Right cardiac atrium (tissue), 5 donors: ENCODE measurements at regions not wholly inside any gene's neighbourhood (a gene's known extent, or its start where the extent isn't known, plus 50 kb on each side); places are given as distances from the start of the nearest gene placed in this dataset.

Experiments used
- ATAC-seq, 2 donors: fragments of 200-7000 bp; cut with Tn5 transposase; one replicate each; pipeline versions ENCODE4 v1.8.0 to v1.9.1; 2020; ENCODE audit warnings: moderate library complexity in 2 of 2, mild to moderate bottlenecking in 1 of 2
- DNase-seq, 3 donors: peaks; one replicate each; pipeline ENCODE4 v3.0.0-alpha.2; 2020
- H3K27ac ChIP-seq: one replicate; pipeline ENCODE4 v1.5.1; 2013; ENCODE audit warnings: mild to moderate bottlenecking, low read length, control low read depth, moderate library complexity
- H3K27me3 ChIP-seq: one replicate; pipeline ENCODE4 v1.6.1; 2013; ENCODE audit not compliant: control insufficient read depth, insufficient read depth
- H3K4me1 ChIP-seq: one replicate; pipeline ENCODE4 v1.6.1; 2013; ENCODE audit warnings: low read length; ENCODE audit not compliant: control insufficient read depth, insufficient read depth
- H3K4me3 ChIP-seq: one replicate; pipeline ENCODE4 v1.5.1; 2013; ENCODE audit warnings: low read length, control low read depth
- H3K9me3 ChIP-seq: one replicate; pipeline ENCODE4 v1.6.1; 2013; ENCODE audit warnings: low read length; ENCODE audit not compliant: control insufficient read depth
- WGBS: extraction: QIAGEN DNeasy Blood & Tissue Kit; methylation state at CpG from one replicate; pipeline ENCODE4 v1.1.7; 2013; 5-methylcytosine and 5-hydroxymethylcytosine counted together
- intact Hi-C, 4 donors: fragments of 100-400 bp; cut with DNase I; formaldehyde crosslinking; loops; one replicate each; pipeline versions ENCODE4 v1.11.0 to v1.14.0; 2022 to 2023
- donor health status: healthy with polysubstance abuse.
- donor health status: DM: no; HTN: yes; CAD: no.
- donor health status: DM: no; HTN: no; CAD: no.
- donor health status: DM: no; HTN: yes; CAD: no; lungs with severe emphysema.
- donor health status: DM: yes; HTN: yes; CAD: no.

DNA sequence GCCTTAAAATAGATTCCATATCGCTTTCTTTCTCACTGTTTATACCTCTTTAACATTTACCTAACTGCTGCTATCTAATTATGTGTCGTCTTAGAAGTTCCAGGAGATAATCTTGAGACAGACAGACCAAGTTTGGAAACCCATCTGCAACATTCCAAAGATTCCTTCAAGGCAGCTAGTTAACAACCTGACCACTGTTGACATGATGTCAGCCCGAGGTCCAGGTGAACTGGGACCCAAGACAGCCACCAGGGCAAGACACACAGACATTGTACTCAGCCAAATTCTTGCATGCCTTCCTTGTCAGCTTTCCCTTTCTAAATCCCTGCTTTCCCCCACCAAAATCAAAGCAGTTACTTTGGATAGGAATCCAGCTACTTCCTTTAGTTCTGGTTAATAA, 1476.5 kb upstream of the PRR20A start:
- no peaks in the 10 kb centered on the region for H3K27me3 ChIP-seq
- no peaks in the 10 kb centered on the region for H3K9me3 ChIP-seq
- 47% methylated on average over 3 of the region's 3 CpGs for WGBS
- H3K4me3 ChIP-seq: no peak overlapping the region
- H3K4me1 ChIP-seq: no peaks in the 10 kb centered on the region
- H3K27ac ChIP-seq: no peak overlapping the region
- ATAC-seq (no peak), DNase-seq (no peak)
- intact Hi-C loops: no loop called here

DNA sequence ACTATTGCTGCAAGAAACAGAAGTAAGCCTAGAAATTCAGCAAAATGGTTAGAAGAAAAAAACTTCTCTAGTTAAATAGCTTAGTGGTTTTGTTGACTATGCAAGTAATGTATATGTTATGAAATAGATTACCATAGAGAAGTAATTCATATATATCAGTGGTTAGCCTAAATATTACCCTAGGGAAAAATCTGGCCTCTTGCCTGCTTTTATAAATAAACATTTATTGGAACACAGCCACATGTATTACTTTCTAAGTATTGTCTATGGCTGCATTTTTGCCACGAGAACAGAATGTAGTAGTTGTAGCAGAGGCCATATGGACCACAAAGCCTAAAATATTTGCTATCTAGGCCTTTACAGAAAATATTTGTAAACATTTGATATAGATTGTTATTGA, 1471.7 kb upstream of the PRR20A start:
- Histone ChIP-seq H3K27ac (no peak overlapping the region), H3K4me3 (no peak overlapping the region), H3K4me1 (no peaks in the 10 kb centered on the region), H3K27me3 (no peaks in the 10 kb centered on the region), H3K9me3 (no peaks in the 10 kb centered on the region)
- DNase-seq (no peak), ATAC-seq (no peak)
- 36% methylated on average over 1 of the region's 1 CpG for WGBS
- intact Hi-C loops: no loop called here

DNA sequence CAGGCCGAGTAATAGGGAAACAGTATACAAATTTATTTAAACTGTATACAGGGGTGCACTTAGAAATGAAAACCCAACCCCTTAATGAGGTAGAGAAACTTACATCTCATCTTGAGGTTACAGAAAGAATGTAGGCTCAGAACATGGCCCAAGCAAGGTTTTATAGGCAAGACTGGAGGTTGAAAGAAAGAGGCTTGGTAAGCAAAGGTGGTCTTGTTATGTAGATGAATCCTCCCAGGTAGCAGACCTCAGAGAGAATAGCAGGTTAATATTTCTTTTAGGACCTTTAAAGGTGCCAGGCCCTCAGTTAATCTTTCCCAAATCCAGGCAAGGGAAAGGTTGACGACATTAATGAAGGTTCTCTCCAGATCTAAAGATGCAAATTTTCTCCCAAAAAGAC, 1466.8 kb upstream of the PRR20A start:
- DNase-seq (no peak), ATAC-seq (no peak)
- intact Hi-C loops: no loop called here
- Histone ChIP-seq H3K27me3 (no peaks in the 10 kb centered on the region), H3K4me3 (no peak overlapping the region), H3K27ac (no peak overlapping the region), H3K4me1 (no peaks in the 10 kb centered on the region), H3K9me3 (no peaks in the 10 kb centered on the region)
- 92% methylated on average over 2 of the region's 2 CpGs for WGBS

DNA sequence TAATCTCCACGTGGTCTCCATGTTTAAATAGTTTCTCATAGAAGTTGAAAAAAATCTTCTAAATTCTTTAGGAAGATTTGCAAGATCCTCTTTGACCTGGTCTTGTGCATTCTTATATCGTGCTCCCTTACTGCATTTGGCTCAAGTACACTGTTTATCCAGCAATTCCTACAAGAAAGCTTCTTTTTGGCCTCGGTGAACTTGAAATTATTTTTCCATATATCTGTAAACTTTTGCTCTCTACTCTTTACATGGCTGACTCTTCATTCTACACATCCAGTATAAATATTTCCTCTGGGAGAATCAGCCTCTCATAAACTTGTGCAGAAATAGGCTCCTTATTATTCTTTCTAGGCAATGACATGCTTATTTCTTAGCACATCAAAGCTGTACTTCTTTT, 1457.9 kb upstream of the PRR20A start:
- DNase-seq: no peak
- no peak for ATAC-seq
- Histone ChIP-seq H3K4me3 (no peak overlapping the region), H3K27ac (no peak overlapping the region), H3K4me1 (no peaks in the 10 kb centered on the region), H3K9me3 (no peaks in the 10 kb centered on the region), H3K27me3 (no peaks in the 10 kb centered on the region)
- intact Hi-C loops: no loop called here
- WGBS: 62% methylated on average over 3 of the region's 3 CpGs

DNA sequence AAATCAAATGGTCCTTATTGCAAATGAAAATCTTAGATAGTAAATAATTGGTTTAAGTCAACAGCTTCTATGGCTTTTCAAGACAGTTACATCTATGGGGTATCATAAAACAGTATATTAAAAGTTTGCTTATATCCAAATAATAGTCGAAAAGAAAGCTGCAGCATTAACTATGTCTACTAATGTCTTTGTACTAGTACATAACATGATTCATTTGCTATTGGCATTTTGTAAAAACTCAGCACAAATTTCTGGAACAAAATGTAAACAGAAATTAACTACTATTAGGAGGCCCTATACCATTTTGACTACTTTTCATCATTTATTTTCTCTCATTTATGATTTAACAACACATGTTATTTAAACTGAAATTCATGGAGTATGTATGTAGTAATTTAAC, 1435.2 kb upstream of the PRR20A start:
- Histone ChIP-seq H3K4me3 (no peak overlapping the region), H3K9me3 (no peaks in the 10 kb centered on the region), H3K27ac (no peak overlapping the region), H3K27me3 (no peaks in the 10 kb centered on the region), H3K4me1 (no peaks in the 10 kb centered on the region)
- WGBS: 63% methylated on average over 1 of the region's 1 CpG
- ATAC-seq: no peak
- intact Hi-C loops: no loop called here
- no peak for DNase-seq

DNA sequence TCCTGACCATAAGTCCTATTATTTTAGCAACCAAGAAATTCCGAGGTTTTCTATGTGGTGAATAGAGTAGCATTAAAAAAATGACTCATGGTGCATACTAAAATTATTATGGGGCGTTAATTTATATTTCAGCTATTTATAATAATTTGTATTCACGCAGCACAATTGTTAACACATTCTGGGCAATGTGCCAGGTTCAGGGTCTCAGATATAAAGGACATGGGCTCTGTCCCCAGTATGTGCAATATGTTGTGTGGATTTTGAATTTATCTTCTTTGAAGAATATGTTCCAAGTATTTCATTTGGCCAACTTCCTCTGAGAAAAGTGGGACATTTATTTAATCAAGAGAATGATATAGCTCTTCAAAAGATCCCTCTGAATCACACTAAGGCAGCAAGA, 1434.7 kb upstream of the PRR20A start:
- no peak overlapping the region for H3K27ac ChIP-seq
- intact Hi-C loops: no loop called here
- no peak for DNase-seq
- ATAC-seq: no peak
- WGBS: 23% methylated on average over 3 of the region's 3 CpGs
- no peak overlapping the region for H3K4me3 ChIP-seq
- no peaks in the 10 kb centered on the region for H3K4me1 ChIP-seq
- no peaks in the 10 kb centered on the region for H3K27me3 ChIP-seq
- H3K9me3 ChIP-seq: no peaks in the 10 kb centered on the region

DNA sequence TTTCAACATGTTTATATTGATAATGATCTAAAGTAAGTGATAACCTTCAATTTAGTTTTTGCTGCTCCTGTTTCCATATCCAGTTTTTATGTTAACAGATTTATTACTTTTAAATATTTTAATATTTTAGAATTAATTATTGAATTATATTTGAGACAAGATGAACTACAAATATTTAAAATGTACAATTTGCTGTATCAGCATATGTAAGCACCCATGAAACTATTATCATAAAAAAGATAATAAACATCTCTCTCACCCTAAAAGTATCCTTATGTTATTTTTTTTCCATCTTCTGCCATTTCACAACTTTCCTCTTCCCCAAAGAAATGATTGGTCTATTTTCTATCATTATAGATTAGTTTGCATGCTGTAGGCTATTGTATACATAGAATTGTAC, 1426.6 kb upstream of the PRR20A start:
- no peak overlapping the region for H3K4me3 ChIP-seq
- no peaks in the 10 kb centered on the region for H3K4me1 ChIP-seq
- intact Hi-C loops: no loop called here
- ATAC-seq (no peak), DNase-seq (no peak)
- no peak overlapping the region for H3K27ac ChIP-seq
- no peaks in the 10 kb centered on the region for H3K9me3 ChIP-seq
- no peaks in the 10 kb centered on the region for H3K27me3 ChIP-seq

DNA sequence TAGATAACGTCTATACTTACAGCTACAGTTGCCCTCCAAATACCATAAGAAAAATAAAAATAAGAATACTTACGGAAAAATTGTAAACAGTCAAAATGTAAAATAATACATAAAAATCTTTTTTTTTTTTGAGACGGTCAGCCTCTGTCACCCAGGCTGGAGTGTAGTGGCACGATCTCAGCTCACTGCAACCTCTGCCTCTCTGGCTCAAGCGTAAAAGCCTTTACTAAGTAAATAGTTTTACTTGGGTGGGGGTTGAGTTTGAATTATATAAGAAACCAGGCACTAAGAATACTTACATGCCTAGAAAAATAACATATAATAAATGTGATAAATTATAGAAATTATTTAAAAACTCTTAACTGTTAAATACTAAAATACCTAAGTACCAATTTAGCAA, 1413.0 kb upstream of the PRR20A start:
- Histone ChIP-seq H3K27me3 (no peaks in the 10 kb centered on the region), H3K27ac (no peak overlapping the region), H3K4me1 (no peaks in the 10 kb centered on the region), H3K9me3 (no peaks in the 10 kb centered on the region), H3K4me3 (no peak overlapping the region)
- intact Hi-C loops: no loop called here
- ATAC-seq (no peak), DNase-seq (no peak)
- 79% methylated on average over 5 of the region's 5 CpGs for WGBS

DNA sequence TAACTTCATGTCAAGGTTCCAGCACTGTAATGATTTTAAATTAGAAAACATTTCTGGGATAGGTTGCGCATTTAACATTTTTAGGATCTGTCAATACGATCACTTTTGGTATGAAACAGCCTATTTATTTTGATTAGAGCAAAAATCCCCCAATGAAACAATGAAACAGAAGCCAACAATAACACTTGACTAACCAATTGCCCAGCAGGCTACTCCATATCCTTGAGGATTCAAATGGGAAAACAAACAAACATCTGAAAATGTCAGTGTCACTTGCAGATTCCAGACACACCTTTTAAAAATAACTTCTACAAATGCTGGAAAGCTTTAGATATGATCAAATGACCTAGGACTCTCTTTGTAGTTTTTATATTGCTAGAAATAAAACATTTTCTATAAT, 1412.5 kb upstream of the PRR20A start:
- no peak for ATAC-seq
- Histone ChIP-seq H3K27me3 (no peaks in the 10 kb centered on the region), H3K9me3 (no peaks in the 10 kb centered on the region), H3K27ac (no peak overlapping the region), H3K4me3 (no peak overlapping the region), H3K4me1 (no peaks in the 10 kb centered on the region)
- intact Hi-C loops: no loop called here
- DNase-seq: no peak
- WGBS: 77% methylated on average over 2 of the region's 2 CpGs

DNA sequence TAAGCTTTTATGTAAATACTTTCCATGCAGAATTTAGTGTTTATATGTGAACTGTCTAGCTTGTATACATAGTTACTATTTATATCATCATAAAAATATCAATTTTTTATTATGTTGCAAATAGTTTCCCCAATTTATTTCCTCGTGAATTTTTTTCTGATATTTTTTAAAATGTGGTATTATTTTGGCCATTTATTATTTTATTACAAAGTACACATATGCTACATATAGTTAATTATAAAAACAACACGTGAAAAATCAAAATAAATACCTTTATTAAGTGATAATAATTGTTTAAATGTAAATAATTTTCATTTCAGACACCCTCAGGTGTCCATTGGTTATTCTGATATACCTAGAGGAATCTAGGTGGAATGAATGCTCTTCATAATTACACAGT, 1394.9 kb upstream of the PRR20A start:
- Histone ChIP-seq H3K27me3 (no peaks in the 10 kb centered on the region), H3K4me1 (no peaks in the 10 kb centered on the region), H3K4me3 (no peak overlapping the region), H3K27ac (no peak overlapping the region), H3K9me3 (no peaks in the 10 kb centered on the region)
- no peak for DNase-seq
- ATAC-seq: no peak
- intact Hi-C loops: no loop called here
- 55% methylated on average over 2 of the region's 2 CpGs for WGBS

DNA sequence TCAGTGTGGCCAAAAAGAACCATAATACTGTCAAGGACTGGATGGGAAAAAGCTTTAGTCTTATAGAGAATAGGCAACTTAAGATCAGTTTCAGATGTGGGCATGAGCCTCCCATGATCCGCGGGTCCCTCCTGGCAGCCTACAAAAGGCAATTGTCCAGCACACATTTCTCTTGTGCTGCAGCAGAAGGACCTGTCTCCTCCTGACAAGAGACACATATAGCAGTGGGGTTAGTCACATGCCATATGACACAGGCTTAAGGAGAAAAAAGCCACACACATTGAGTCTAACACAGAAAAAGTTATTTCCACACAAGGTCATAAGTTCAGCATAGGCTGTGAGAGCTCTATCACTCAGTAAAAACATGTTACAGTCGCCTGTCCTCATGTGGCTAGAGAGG, 1378.7 kb upstream of the PRR20A start:
- H3K9me3 ChIP-seq: no peaks in the 10 kb centered on the region
- DNase-seq (no peak), ATAC-seq (no peak)
- no peak overlapping the region for H3K27ac ChIP-seq
- WGBS: 77% methylated on average over 3 of the region's 3 CpGs
- H3K4me1 ChIP-seq: no peaks in the 10 kb centered on the region
- H3K4me3 ChIP-seq: no peak overlapping the region
- intact Hi-C loops: no loop called here
- no peaks in the 10 kb centered on the region for H3K27me3 ChIP-seq

DNA sequence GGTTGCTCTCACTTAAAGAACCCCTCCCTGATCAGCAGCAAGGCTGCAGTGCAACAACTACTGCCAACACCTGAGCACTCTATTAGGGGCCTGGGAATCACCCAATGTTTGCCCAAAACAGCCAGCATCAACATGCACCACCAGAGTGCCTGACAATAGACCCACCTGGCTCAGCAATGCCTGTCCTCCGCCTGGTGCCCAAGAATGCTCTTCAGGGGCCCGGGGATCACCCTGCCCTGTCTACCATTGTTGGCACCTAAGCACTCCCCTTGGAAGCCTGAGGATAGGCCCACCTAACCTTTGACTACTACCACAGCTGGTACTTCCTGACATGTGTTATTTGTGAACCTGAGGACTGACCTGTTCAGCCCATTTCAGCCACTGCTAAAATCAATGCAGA, 1363.1 kb upstream of the PRR20A start:
- H3K4me1 ChIP-seq: no peaks in the 10 kb centered on the region
- ATAC-seq: no peak
- no peaks in the 10 kb centered on the region for H3K27me3 ChIP-seq
- no peak overlapping the region for H3K27ac ChIP-seq
- intact Hi-C loops: no loop called here
- no peaks in the 10 kb centered on the region for H3K9me3 ChIP-seq
- H3K4me3 ChIP-seq: no peak overlapping the region
- WGBS: 83% methylated on average over 2 of the region's 2 CpGs
- DNase-seq: no peak
